Keratinocyte (primary cell): ENCODE measurements at regions not wholly inside any gene's neighbourhood (a gene's known extent, or its start where the extent isn't known, plus 50 kb on each side); places are given as distances from the start of the nearest gene placed in this dataset.

ENCODE experiments used
- EZH2 ChIP-seq: IDR thresholded peaks from one replicate; pipeline ENCODE4 v1.6.1; 2012; ENCODE audit warnings: inconsistent platforms, mild to moderate bottlenecking, low read length, moderate library complexity
- TF ChIP-seq, protein P1 (sequence below), 3 experiments: IDR thresholded peaks in 1 of 3; conservative IDR thresholded peaks in 1 of 3; optimal IDR thresholded peaks in 1 of 3; 2 replicates in 2 of 3; 3 replicates in 1 of 3; pipeline versions ENCODE3 to v1.5.1; 2011; ENCODE audit warnings: low read length in 3 of 3, mild to moderate bottlenecking in 3 of 3, moderate library complexity in 2 of 3, control low read depth in 1 of 3, inconsistent platforms in 1 of 3; ENCODE audit not compliant: insufficient read depth in 2 of 3; ENCODE audit errors: extremely low read depth in 1 of 3

DNA sequence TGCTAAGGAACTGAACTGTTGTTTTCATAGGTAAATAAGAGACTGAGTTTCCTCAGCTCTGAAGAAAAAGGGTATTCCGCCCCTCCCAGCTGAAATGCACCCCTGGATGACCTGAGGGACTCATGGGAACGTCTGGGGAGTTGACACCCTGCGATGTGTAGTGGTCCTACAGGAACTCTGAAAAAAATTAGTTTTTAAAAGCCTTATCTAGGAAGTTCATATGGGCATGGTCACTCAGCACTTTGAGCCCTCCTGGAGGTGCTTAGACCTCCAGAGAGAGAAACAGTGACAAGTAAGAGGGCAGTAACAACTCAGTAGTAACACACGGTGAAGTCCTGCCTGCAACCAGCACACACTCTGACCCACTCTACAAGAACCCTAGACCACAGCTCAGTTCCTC is 91.2 kb upstream of the CNOT2 start:
- no peak for TF ChIP-seq EZH2
- TF ChIP-seq, protein P1, sequence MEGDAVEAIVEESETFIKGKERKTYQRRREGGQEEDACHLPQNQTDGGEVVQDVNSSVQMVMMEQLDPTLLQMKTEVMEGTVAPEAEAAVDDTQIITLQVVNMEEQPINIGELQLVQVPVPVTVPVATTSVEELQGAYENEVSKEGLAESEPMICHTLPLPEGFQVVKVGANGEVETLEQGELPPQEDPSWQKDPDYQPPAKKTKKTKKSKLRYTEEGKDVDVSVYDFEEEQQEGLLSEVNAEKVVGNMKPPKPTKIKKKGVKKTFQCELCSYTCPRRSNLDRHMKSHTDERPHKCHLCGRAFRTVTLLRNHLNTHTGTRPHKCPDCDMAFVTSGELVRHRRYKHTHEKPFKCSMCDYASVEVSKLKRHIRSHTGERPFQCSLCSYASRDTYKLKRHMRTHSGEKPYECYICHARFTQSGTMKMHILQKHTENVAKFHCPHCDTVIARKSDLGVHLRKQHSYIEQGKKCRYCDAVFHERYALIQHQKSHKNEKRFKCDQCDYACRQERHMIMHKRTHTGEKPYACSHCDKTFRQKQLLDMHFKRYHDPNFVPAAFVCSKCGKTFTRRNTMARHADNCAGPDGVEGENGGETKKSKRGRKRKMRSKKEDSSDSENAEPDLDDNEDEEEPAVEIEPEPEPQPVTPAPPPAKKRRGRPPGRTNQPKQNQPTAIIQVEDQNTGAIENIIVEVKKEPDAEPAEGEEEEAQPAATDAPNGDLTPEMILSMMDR (optimal IDR thresholded peaks at IDR 0.05 in 1 of 3, IDR thresholded peaks at IDR 0.05 in 1 of 3, conservative IDR thresholded peaks at IDR 0.05 in 1 of 3; ENCODE audit: extremely low read depth in 1 of 3, insufficient read depth in 2 of 3, low read length in 3 of 3): no peak
